ENCODE measurements at regions not wholly inside any gene's neighbourhood (a gene's known extent, or its start where the extent isn't known, plus 50 kb on each side); places are given as distances from the start of the nearest gene placed in this dataset.

GRCh38 chr5:68804343-68804742 is 289.5 kb upstream of the SLC30A5 start:
- TF ChIP-seq, protein P1, sequence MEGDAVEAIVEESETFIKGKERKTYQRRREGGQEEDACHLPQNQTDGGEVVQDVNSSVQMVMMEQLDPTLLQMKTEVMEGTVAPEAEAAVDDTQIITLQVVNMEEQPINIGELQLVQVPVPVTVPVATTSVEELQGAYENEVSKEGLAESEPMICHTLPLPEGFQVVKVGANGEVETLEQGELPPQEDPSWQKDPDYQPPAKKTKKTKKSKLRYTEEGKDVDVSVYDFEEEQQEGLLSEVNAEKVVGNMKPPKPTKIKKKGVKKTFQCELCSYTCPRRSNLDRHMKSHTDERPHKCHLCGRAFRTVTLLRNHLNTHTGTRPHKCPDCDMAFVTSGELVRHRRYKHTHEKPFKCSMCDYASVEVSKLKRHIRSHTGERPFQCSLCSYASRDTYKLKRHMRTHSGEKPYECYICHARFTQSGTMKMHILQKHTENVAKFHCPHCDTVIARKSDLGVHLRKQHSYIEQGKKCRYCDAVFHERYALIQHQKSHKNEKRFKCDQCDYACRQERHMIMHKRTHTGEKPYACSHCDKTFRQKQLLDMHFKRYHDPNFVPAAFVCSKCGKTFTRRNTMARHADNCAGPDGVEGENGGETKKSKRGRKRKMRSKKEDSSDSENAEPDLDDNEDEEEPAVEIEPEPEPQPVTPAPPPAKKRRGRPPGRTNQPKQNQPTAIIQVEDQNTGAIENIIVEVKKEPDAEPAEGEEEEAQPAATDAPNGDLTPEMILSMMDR (IDR thresholded peaks at IDR 0.05 in 2 of 3, conservative IDR thresholded peaks at IDR 0.05 in 1 of 3; ENCODE audit: borderline replicate concordance in 1 of 3, insufficient read depth in 1 of 3, low read depth in 2 of 3, low read length in 2 of 3) = no peak
- TF ChIP-seq EGR1 (IDR thresholded peaks at IDR 0.05; ENCODE audit: low read depth) (no peak), TCF7L2 (IDR thresholded peaks at IDR 0.05; ENCODE audit: borderline replicate concordance, extremely low read depth, insufficient read depth, insufficient read length) (no peak), REST (IDR thresholded peaks at IDR 0.05; ENCODE audit: low read depth) (no peak), JUND (IDR thresholded peaks at IDR 0.05) (no peak), EZH2 (IDR thresholded peaks at IDR 0.05) (no peak)

All from HCT116 (cell line).